Cerebellar nuclear complex (tissue), 1 donor: ENCODE measurements at regions not wholly inside any gene's neighbourhood (a gene's known extent, or its start where the extent isn't known, plus 50 kb on each side); places are given as distances from the start of the nearest gene placed in this dataset.
"Not testable (repeated sequence)": the region's sequence is repeated elsewhere in the genome, so short reads cannot be mapped to it uniquely, and the experiment has no call there.

ENCODE experiments used
- DNase-seq, 2 experiments: peaks; one replicate each; lab custom pipeline; 2025; lab: John Stamatoyannopoulos, UW

GRCh38 chr1:198934426-198934825 lies 295.6 kb downstream of the PTPRC start:
- DNase-seq: no peak

GRCh38 chr1:198934901-198935305 lies 296.1 kb downstream of the PTPRC start:
- DNase-seq: peak in 1 of 2 experiments; percentile 34

DNA sequence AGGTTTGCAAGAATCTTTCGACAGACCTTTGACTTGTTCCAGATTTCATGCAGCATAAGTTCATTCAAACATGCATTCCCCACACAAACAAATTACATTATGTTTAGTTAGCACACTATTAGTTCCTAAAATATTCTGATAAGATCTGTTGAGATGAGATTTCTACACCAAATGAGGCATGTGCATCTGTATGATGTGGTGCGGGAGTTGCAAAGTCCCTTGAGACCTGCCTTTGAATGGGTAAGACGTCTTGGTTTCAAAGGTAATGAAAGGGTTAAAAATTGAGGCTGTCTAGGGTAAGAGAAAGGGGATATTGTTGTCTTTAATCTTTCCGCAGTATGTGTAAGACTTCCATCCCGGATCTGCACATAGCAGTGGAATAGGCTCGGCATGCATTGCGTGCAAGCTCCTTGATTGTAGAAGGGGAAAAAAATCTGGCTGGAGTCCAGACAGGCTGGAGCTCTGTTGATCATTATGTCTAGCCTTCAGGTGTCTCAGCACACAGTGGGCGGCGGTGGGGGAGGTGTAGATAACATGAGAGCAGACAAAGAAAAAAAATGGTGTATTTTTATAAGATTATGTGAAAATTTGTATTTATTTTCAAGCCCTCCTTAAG lies 296.6 kb downstream of the PTPRC start:
- DNase-seq: peak; percentile 69 to 78

DNA sequence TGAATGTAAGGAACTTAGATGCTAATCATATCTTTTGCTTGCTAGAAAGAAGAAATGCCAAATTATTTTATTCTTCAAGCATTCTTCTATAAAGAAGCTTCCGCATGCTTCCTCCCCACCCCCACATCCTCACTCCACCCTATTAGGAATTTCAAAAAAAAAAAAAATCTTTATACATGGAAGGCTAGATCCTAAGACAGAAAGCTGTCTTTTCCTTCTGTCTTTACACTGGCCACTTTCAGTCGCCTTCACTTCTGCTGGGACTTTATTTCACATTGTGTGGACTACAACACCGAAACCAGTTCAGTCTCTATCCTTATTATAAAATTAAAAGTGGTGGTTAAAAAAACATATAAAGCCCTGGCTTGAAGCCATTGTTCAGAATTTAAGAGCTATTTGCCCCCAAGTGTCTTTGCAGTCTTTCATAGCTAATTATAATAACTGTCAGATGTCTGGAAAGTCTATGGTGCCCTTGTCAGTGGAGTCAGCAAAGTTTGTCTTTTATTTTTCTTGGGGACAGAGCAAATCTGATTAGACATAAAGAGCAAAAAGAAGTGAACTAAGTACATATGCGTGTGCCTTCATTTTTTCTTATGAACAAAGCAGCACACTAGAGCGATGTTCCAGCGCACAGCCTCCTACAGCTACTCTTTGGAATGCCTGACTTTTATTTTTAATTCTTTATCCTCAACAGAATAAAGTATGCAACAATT lies 297.7 kb downstream of the PTPRC start:
- peak in 1 of 2 experiments; percentile 17 for DNase-seq

GRCh38 chr1:198937231-198938031 lies 298.6 kb downstream of the PTPRC start:
- peak; percentile 49 to 82 for DNase-seq

- no peak for DNase-seq
These were observed 300.4 kb downstream of the PTPRC start for GRCh38 chr1:198939286-198939685.

- no peak for DNase-seq
These were observed 301.1 kb downstream of the PTPRC start for GRCh38 chr1:198939956-198940355.

DNA sequence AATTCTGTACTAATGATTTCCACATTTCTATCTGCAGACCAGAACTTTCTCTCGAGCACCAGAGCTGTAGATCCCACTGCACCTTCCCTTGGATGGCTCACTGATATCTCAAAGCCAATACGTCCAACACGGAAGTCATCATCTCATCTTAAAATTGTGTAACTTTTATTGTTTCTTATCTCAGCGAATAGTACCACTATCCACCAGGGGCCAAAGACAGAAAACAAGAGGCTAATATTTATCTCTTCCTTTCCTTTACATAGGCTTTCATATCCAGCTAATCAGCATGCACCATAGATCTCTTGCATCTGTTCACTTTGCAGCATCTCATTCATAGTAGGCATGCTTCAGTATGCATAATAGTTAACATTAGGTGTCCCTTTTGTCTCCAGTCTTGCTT lies 303.6 kb downstream of the PTPRC start:
- no peak for DNase-seq

- DNase-seq: no peak
These were observed 304.8 kb downstream of the PTPRC start for GRCh38 chr1:198943484-198944187.

DNA sequence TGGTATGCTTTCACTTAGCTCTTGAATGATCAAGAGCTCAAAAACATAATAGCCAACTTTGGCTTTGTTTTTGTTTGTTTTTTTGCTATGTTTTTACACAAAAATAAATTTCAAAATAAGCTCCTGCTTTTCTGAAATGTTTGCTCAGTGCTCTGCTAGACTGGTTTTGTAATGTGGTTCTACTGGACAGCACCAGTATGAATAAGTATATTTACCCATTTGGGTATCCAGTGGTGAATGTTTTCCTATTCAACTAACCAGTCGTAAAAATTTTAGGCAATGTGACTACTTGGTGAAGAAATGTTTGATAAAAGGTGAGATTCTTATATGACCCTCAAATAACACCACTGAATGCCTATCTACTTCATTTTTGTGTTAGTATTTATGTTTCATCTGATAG lies 308.6 kb downstream of the PTPRC start:
- no peak for DNase-seq

DNA sequence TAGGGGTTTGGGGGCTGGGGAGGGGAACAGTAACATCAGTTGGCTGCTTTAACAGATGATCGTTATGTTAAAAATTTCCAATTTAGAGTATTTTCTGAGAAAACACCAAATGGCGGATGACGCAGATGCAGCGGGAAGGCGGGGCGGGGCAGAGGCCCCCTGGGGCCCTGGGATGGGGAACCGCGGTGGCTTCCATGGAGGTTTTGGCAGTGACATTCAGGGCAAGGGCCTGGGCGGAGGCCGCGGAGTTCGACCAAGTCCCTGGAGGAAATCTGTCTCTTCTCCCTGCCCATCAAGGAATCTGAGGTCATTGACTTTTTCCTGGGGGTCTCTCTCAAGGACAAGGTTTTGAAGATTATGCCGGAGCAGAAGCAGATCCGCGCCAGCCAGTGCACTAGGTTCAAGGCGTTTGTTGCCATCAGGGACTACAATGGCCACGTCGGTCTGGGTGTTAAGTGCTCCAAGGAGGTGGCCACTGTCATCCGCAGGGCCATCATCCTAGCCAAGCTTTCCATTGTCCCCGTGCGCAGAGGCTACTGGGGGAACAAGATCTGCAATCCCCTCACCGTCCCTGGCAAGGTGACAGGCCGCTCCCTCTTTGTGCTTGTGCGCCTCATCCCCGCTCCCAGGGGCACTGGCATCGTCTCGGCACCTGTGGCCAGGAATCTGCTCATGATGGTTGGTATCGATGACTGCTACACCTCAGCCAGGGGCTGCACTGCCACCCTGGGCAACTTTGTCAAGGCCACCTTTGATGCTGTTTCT lies 310.2 kb downstream of the PTPRC start:
- no peak for DNase-seq

- no peak for DNase-seq
These were observed 311.2 kb downstream of the PTPRC start for GRCh38 chr1:198950036-198950435.

- DNase-seq: no peak
These were observed 316.2 kb downstream of the PTPRC start for GRCh38 chr1:198955085-198955484.

DNA sequence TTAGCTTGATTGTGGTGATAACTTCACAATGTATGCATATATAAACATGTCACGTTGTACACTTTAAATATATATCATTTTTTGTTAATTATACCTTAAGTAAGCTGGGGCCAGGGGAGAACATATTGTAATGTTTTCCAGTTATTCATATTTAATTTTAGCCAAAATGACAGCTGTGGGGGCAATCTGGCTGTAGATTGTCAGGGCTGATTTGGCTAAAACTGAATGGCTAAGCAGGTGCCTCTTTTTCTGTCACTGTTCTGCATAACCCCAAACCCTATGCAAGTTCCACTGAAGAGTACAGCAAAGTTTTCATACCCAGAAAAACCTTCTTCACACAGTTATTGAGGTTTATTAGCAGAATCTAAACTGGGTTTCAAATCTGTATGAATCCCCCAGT lies 318.2 kb downstream of the PTPRC start:
- DNase-seq: no peak

- no peak for DNase-seq
These were observed 320.2 kb downstream of the PTPRC start for GRCh38 chr1:198959032-198959431.

GRCh38 chr1:198959676-198960075 lies 320.8 kb downstream of the PTPRC start:
- DNase-seq: no peak

- DNase-seq: not testable (repeated sequence)
These were observed 325.0 kb downstream of the PTPRC start for GRCh38 chr1:198963796-198964195.

DNA sequence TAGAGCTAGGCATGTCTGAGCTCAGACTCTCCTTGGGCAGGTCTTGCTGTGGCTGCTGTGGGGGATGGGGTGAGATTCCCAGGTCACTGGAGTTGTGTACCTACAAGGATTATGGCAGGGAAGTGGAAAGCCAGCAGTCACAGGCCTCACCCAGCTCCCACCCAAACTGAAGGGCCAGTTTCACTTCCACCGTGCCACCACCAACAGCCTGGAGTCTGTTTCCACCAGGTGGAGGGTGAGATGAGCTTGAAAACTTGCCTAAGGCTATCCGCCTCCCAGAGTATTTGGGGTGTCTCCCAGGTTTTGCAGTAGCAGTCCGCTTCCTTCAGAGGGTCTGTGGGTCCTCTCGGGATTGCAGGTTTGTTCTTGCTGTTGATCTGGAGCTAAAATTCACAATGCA lies 327.7 kb downstream of the PTPRC start:
- DNase-seq: no peak

DNA sequence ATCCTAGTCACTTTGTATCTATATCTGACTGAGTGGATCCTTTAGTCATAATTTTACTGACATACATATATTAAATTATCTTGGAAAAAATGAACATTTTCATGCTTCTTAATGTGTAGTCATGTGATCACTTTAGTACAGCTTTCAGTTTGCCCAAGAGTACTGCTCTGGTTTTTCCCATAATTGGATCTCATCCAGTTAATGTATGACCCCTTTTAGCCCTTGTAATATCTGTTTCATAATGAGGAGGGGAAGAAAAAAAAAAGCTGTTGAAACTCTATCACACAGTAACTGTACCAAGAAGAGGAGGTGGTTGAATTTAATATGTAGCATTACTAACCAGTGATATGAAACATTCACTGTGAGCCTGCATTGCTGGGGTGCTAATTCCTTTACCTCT lies 328.7 kb downstream of the PTPRC start:
- no peak for DNase-seq

- DNase-seq: no peak
These were observed 330.0 kb downstream of the PTPRC start for GRCh38 chr1:198968866-198969265.

GRCh38 chr1:198969981-198970380 lies 331.1 kb downstream of the PTPRC start:
- DNase-seq: no peak

DNA sequence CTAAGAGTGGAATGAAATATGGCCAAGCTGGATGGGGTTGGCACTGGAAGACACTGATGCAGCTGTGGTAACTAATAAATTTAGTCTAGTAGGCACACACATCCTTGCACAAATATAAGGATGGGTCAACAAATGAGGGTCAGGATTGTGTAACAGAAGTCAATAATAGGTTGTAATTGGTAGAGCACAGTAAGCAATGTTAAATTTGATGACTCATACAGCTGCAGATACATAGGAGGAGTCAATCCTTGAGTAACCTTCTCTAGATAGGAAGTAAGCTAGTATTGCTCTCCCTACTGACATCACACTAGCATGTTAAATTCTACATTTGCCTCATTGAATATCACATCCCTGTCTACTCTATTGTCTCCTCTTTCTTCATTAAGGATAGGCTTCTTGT lies 332.1 kb downstream of the PTPRC start:
- no peak for DNase-seq
